Loucy (cell line): ENCODE measurements at regions not wholly inside any gene's neighbourhood (a gene's known extent, or its start where the extent isn't known, plus 50 kb on each side); places are given as distances from the start of the nearest gene placed in this dataset.

ENCODE experiments used
- H2AFZ ChIP-seq: fragments of 200-600 bp; sonication (generic); 2 replicates; pipeline ENCODE4 v1.6.0; 2016; ENCODE audit warnings: antibody characterized with exemption, mild to moderate bottlenecking, low read length, moderate library complexity
- H3F3A ChIP-seq: fragments of 200-600 bp; 2 replicates; pipeline ENCODE4 v1.6.0; 2016; ENCODE audit warnings: antibody characterized with exemption, low read depth, mild to moderate bottlenecking
- H3K27me3 ChIP-seq: fragments of 200-600 bp; sonication (generic); 2 replicates; pipeline ENCODE4 v1.6.1; 2014; ENCODE audit warnings: low read length, mild to moderate bottlenecking; ENCODE audit not compliant: insufficient read depth, poor library complexity, severe bottlenecking
- H3K36me3 ChIP-seq: fragments of 200-600 bp; sonication (generic); 2 replicates; pipeline ENCODE4 v1.6.1; 2016; ENCODE audit warnings: low read length; ENCODE audit not compliant: insufficient read depth
- H3K4me1 ChIP-seq: fragments of 200-600 bp; sonication (generic); 2 replicates; pipeline ENCODE4 v1.5.1; 2014; ENCODE audit warnings: low read length, mild to moderate bottlenecking; ENCODE audit not compliant: insufficient read depth, poor library complexity, severe bottlenecking
- H3K4me2 ChIP-seq: fragments of 200-600 bp; sonication (generic); 2 replicates; pipeline ENCODE4 v1.6.0; 2014; ENCODE audit warnings: antibody characterized with exemption, low read length, low read depth, mild to moderate bottlenecking; ENCODE audit not compliant: poor library complexity, severe bottlenecking
- H3K4me3 ChIP-seq: fragments of 200-600 bp; sonication (generic); 2 replicates; pipeline ENCODE4 v1.5.1; 2014; ENCODE audit warnings: low read length, mild to moderate bottlenecking, mixed read lengths; ENCODE audit not compliant: poor library complexity, severe bottlenecking
- H3K79me2 ChIP-seq: fragments of 200-600 bp; sonication (generic); 2 replicates; pipeline ENCODE4 v1.6.1; 2014; ENCODE audit warnings: low read length; ENCODE audit not compliant: insufficient read depth
- H3K9ac ChIP-seq: fragments of 200-600 bp; sonication (generic); 2 replicates; pipeline ENCODE4 v1.6.0; 2014; ENCODE audit warnings: mild to moderate bottlenecking, low read depth, low read length, moderate library complexity; ENCODE audit not compliant: poor library complexity, severe bottlenecking
- H3K9me2 ChIP-seq: fragments of 200-600 bp; sonication (generic); replicated peaks from 2 replicates; pipeline ENCODE4 v1.6.1; 2016; ENCODE audit warnings: low read depth, low read length, mixed read lengths
- H3K9me3 ChIP-seq: fragments of 200-600 bp; sonication (generic); 2 replicates; pipeline ENCODE4 v1.6.1; 2014; ENCODE audit warnings: mild to moderate bottlenecking, antibody characterized with exemption, low read length, low read depth; ENCODE audit not compliant: insufficient read depth
- H4K20me1 ChIP-seq: fragments of 200-600 bp; sonication (generic); 2 replicates; pipeline ENCODE4 v1.6.0; 2014; ENCODE audit warnings: antibody characterized with exemption, low read length, mild to moderate bottlenecking; ENCODE audit not compliant: insufficient read depth, poor library complexity, severe bottlenecking
- CTCF ChIP-seq: fragments of 200-600 bp; sonication (generic); conservative IDR thresholded peaks from 2 replicates; pipeline ENCODE4 v1.5.1; 2014; ENCODE audit warnings: mild to moderate bottlenecking, antibody characterized with exemption, low read length
- EZH2phosphoT487 ChIP-seq: fragments of 200-600 bp; IDR thresholded peaks from 2 replicates; pipeline ENCODE4 v1.6.1; 2018; ENCODE audit warnings: antibody characterized with exemption, mild to moderate bottlenecking, moderate library complexity, borderline replicate concordance

GRCh38 chr6:9927275-9927674 is 487.6 kb downstream of the TFAP2A start:
- H3K4me2 ChIP-seq = no peak overlapping the region
- H4K20me1 ChIP-seq = no peaks in the 10 kb centered on the region
- H3K27me3 ChIP-seq = no peaks in the 10 kb centered on the region
- no peak overlapping the region for H3K9ac ChIP-seq
- TF ChIP-seq EZH2phosphoT487 = no peak
- no peak for TF ChIP-seq CTCF
- H3K4me1 ChIP-seq = no peaks in the 10 kb centered on the region
- no peaks in the 10 kb centered on the region for H3K79me2 ChIP-seq
- no peak overlapping the region for H3K4me3 ChIP-seq
- H2AFZ ChIP-seq = no peak overlapping the region
- 0 out of 2 replicates have a peak, but pooled peaks cover 3% of the 10 kb centered on the region for H3K9me3 ChIP-seq
- no peaks in the 10 kb centered on the region for H3K9me2 ChIP-seq
- H3F3A ChIP-seq = no peaks in the 10 kb centered on the region
- no peaks in the 10 kb centered on the region for H3K36me3 ChIP-seq

GRCh38 chr6:9924971-9925370 is 489.9 kb downstream of the TFAP2A start:
- Histone ChIP-seq H3K27me3 (no peaks in the 10 kb centered on the region), H3K9ac (no peak overlapping the region), H3K36me3 (no peaks in the 10 kb centered on the region), H3K9me2 (no peaks in the 10 kb centered on the region), H4K20me1 (no peaks in the 10 kb centered on the region), H3K4me2 (no peak overlapping the region), H3K79me2 (no peaks in the 10 kb centered on the region), H2AFZ (no peak overlapping the region), H3K4me3 (no peak overlapping the region), H3K9me3 (0 out of 2 replicates have a peak, but pooled peaks cover 3% of the 10 kb centered on the region), H3F3A (no peaks in the 10 kb centered on the region), H3K4me1 (no peaks in the 10 kb centered on the region)
- TF ChIP-seq CTCF (no peak), EZH2phosphoT487 (no peak)

GRCh38 chr6:9921366-9921765 is 493.5 kb downstream of the TFAP2A start:
- TF ChIP-seq EZH2phosphoT487 (no peak), CTCF (no peak)
- Histone ChIP-seq H4K20me1 (no peaks in the 10 kb centered on the region), H3K4me2 (no peak overlapping the region), H3K9ac (no peak overlapping the region), H2AFZ (no peak overlapping the region), H3K79me2 (no peaks in the 10 kb centered on the region), H3K27me3 (no peaks in the 10 kb centered on the region), H3K9me2 (no peaks in the 10 kb centered on the region), H3F3A (no peaks in the 10 kb centered on the region), H3K4me3 (no peak overlapping the region), H3K9me3 (0 out of 2 replicates have a peak, but pooled peaks cover 3% of the 10 kb centered on the region), H3K36me3 (no peaks in the 10 kb centered on the region), H3K4me1 (no peaks in the 10 kb centered on the region)
